GM18909 (cell line): ENCODE measurements at regions not wholly inside any gene's neighbourhood (a gene's known extent, or its start where the extent isn't known, plus 50 kb on each side); places are given as distances from the start of the nearest gene placed in this dataset.

Experiments
- ATAC-seq: cut with Tn5 transposase; IDR thresholded peaks from one replicate; pipeline ENCODE4 v1.9.1; 2021; ENCODE audit warnings: mild to moderate bottlenecking; ENCODE audit not compliant: unreplicated experiment, poor library complexity

GRCh38 chrX:96425200-96425599 is 259.4 kb upstream of the DIAPH2 start:
- ATAC-seq: no peak

- no peak for ATAC-seq
Observed at GRCh38 chrX:96430756-96431455, 253.7 kb upstream of the DIAPH2 start.

- no peak for ATAC-seq
Observed at GRCh38 chrX:96432647-96433046, 252.0 kb upstream of the DIAPH2 start.

- no peak for ATAC-seq
Observed at GRCh38 chrX:96433409-96434077, 251.1 kb upstream of the DIAPH2 start.

GRCh38 chrX:96435378-96436035 is 249.1 kb upstream of the DIAPH2 start:
- no peak for ATAC-seq

GRCh38 chrX:96436105-96436504 is 248.5 kb upstream of the DIAPH2 start:
- ATAC-seq: no peak

- ATAC-seq: no peak
Observed at GRCh38 chrX:96438803-96439202, 245.8 kb upstream of the DIAPH2 start.

- no peak for ATAC-seq
Observed at GRCh38 chrX:96440941-96441340, 243.7 kb upstream of the DIAPH2 start.

- no peak for ATAC-seq
Observed at GRCh38 chrX:96445531-96446065, 239.0 kb upstream of the DIAPH2 start.

- no peak for ATAC-seq
Observed at GRCh38 chrX:96446524-96446923, 238.1 kb upstream of the DIAPH2 start.

- no peak for ATAC-seq
Observed at GRCh38 chrX:96447161-96447560, 237.5 kb upstream of the DIAPH2 start.

- no peak for ATAC-seq
Observed at GRCh38 chrX:96449191-96449590, 235.5 kb upstream of the DIAPH2 start.

GRCh38 chrX:96449896-96450295 is 234.7 kb upstream of the DIAPH2 start:
- no peak for ATAC-seq

GRCh38 chrX:96453139-96453538 is 231.5 kb upstream of the DIAPH2 start:
- ATAC-seq: peak; percentile 87

- no peak for ATAC-seq
Observed at GRCh38 chrX:96455078-96455477, 229.6 kb upstream of the DIAPH2 start.

- no peak for ATAC-seq
Observed at GRCh38 chrX:96464880-96465558, 219.6 kb upstream of the DIAPH2 start.

- no peak for ATAC-seq
Observed at GRCh38 chrX:96474029-96474740, 210.5 kb upstream of the DIAPH2 start.

- no peak for ATAC-seq
Observed at GRCh38 chrX:96474741-96475125, 209.9 kb upstream of the DIAPH2 start.

- no peak for ATAC-seq
Observed at GRCh38 chrX:96480081-96480480, 204.6 kb upstream of the DIAPH2 start.

- ATAC-seq: no peak
Observed at GRCh38 chrX:96481831-96482230, 202.8 kb upstream of the DIAPH2 start.
